ENCODE measurements at regions not wholly inside any gene's neighbourhood (a gene's known extent, or its start where the extent isn't known, plus 50 kb on each side); places are given as distances from the start of the nearest gene placed in this dataset.
"Not testable (repeated sequence)": the region's sequence is repeated elsewhere in the genome, so short reads cannot be mapped to it uniquely, and the experiment has no call there.

- no peak for DNase-seq
These were observed 296.6 kb upstream of the NDN start for GRCh38 chr15:23983500-23984259.

DNA sequence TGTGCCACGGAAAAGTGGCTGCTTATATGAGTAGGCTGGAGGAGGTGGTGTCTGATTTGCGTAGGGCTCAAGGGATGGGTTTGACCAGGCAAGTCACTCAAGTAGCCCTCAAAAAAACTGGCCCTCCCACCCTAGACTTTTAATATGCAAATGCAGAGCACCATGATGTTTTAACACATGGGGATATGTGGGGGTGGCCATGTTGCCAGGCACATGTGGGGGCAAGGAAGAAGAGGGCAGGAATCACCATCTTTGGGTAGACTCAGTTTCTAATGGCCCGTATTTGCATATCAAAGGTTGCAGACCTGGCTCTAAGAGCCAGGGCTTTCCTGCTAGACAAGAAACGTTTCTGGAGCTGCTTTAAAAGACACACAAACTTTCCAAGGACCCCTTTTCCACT is 307.2 kb upstream of the NDN start:
- no peak for DNase-seq

- no peak for DNase-seq
These were observed 311.0 kb upstream of the NDN start for GRCh38 chr15:23998056-23998455.

DNA sequence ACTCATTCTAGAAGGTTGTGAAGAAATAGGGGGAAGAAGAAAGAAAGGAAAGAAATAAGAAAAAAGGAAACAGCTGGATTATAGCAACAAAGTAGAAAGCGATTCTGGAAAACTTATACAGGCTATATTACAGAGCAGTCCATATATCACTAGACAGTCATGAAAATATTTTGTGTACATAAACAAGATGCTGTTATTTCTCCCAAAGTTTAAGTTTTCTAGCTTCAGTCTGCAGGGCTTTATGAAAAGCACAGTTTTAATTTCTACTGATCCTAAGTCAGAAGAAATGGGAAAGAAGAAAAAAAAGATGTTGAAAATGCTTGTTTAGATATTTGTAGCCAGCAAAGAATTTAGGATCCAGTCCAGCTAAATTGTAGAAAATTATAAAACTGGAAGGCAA is 321.4 kb upstream of the NDN start:
- no peak for DNase-seq

DNA sequence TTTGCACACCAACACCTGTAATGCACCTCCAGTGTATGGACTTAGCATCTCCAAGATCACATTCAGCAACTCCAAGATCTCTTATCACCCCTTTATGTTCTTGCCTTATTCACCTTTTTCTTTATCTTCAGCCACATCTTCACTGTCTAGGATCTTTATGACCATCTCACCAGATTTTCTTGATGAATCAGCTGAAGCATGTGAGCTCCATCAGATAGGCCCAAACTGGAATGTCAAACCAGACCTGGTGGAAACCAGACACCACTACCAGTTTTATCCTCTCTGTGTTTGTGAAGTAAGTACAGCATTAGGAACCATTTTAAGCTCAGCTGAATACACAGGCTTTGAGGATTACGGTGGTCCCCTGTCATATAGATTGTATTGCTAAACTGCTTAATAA is 330.4 kb upstream of the NDN start:
- no peak for DNase-seq

- no peak for DNase-seq
These were observed 352.6 kb upstream of the NDN start for GRCh38 chr15:24039683-24040082.

DNA sequence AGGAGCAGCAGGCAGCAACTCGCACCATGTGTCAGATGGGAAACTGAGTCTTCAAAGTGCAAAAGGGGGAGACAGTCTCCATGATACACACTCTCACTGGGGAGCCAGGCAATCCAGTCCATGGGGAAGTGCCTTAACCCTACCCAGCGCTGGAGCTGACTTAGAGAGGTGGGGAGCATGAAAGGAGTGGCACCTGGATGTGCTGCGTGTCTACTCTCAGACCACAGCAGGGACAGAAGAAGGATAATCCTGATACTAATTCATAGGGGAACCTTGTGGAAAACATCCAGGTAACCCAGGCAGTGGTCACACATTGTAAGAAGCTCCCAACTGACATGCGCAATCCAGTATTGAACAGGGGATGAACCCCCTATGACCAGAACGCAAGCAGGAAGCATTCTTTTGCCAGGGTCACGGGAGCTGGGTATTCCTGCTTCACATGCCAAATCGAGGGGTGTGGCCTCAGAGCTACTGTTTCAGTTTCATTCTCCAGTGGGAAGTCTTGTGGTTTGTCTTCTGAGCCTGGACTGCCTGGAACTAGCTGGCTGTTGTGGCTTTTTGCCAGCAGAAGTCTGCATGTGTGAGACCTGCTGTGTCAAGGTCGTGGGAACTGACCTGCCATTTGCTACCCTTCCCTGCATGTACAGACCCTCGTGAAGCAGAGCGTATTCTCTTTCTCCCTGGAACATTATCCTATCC is 367.6 kb upstream of the NDN start:
- no peak for DNase-seq

GRCh38 chr15:24067733-24068501 is 380.8 kb upstream of the NDN start:
- DNase-seq = no peak

DNA sequence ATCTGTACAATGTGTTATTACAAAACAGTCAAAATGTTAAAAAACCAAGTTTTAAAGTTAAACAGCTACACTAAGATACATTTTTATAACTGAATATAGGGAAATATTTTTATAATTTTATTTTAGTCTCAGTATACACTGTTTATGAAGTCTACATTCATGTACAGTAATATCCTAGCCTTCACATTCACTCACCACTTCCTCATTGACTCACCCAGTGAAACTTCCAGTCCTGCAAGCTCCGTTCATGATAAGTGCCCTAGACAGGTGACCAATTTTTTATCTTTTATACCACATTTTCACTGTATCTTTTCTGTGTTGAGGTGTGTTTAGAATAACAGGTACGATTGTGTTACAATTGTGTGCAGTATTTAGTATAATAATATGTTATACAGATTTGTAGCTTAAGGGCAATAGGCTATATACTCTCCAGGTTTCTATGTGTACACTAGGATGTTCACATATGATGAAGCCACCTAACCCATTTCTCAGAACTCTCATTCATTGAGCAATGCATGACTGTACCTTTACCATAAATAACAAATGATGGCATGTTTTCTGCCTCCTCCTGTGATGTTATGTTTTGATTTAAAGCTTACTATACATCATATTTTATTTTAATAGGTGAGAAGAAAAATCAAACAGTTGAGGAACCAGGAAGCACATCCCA is 388.4 kb upstream of the NDN start:
- no peak for DNase-seq

GRCh38 chr15:24076090-24076784 is 389.1 kb upstream of the NDN start:
- DNase-seq = no peak

DNA sequence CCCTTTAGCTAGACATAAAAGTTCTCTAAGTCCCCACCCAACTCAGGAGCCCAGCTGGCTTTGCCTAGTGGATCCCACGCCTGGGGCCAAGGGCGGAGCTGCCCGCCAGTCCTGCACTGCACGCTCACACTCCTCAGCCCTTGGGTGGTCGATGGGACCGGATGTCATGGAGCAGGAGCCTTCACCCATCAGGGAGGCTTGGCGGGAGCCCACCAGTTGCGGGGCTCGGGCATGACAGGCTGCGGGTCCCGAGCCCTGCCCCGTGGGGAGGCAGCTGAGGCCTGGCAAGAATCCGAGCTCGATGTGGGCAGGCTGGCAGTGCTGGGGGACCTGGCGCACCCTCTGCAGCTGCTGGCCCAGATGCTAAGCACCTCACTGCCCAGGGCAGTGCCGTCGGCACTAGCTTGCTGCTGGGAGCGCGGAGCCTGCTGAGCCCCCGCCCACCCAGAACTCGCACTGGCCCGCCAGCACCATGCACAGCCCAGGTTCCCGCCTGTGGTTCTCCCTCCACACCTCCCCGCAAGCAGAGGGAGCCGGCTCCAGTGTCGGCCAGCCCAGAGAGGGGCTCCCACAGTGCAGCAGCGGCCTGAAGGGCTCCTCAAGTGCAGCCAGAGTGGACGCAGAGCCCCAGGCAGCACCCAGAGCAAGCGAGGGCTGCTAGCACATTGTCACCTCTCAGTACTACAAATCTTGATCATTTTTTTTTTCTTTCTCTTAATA is 391.4 kb upstream of the NDN start:
- no peak for DNase-seq

GRCh38 chr15:24088941-24089340 is 401.8 kb upstream of the NDN start:
- not testable (repeated sequence) for DNase-seq

DNA sequence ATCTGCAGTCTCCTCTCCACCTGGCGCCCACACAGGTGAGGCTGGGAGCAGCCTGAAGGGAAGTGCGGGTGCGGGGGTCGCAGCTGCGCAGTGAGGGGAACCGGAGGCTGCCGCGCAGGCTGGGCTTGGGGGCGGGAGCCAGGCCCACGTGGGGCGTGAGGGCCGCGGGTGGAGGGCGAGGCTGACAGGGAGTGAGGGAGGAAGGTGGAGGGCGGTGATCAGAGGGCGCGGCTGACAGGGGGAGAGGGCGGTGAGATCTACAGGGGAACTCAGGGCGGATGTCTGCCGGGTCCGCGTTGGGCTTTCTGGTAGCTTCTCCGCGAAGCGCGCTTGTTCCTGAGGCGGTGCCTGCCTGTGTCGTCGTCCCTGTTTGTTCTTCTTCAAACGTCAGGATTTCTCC is 414.4 kb upstream of the NDN start:
- not testable (repeated sequence) for DNase-seq

DNA sequence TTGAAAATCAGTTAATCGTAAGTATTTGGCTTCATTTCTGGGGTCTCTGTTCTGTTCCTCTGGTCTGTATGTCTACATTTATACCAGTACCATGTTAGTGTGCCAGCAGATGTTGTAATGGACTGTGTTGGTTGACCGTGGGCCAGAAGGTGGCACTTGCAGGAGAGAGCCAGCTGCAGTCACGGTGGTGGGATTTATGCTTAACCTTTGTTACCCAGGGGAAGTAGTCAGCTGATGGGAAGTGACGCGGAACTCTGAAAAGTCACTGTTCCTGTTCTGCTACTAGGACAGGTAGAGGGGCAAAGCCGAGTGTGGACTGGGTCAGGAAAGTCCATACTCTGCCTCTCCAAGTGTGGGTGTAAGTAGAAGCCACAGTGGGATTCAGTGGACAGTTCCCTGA is 420.4 kb upstream of the NDN start:
- not testable (repeated sequence) for DNase-seq

GRCh38 chr15:24107948-24108347 is 420.8 kb upstream of the NDN start:
- not testable (repeated sequence) for DNase-seq

GRCh38 chr15:24108349-24108748 is 421.2 kb upstream of the NDN start:
- DNase-seq = not testable (repeated sequence)

DNA sequence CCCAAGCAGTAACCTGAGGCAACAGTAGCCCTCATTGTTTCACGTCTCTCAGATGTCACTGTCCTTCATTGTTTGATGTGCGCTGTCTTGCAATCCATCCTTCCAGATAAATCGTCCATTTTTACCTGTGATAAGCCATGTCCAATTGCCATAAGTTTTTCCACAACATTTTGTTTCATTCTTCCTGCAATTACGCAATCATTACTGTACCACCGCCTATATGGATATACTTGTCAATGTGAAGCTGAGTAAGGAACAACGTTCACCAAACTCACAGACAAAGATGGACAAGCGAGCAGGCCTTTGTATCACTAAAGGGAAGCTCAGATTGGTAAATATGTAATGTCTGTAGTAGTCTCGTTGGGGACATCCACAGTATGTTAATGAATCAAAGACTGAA is 452.5 kb upstream of the NDN start:
- not testable (repeated sequence) for DNase-seq

DNA sequence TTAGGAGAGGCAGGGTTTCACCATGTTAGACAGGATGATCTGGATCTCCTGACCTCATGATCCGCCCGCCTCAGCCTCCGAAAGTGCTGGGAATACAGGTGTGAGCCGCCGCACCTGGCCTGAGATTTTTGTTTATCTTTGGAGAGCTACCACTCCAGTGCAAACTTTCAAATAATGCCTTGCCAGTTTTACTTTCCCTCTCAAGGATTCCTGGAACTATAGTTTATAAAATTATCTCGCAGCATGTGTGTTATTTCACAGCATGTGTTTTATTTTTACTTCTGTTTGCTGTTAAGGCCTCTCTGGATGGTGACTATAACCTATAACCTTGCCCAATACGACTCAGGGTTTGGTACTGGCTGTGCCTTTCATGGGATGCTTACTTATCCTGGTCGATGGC is 458.0 kb upstream of the NDN start:
- DNase-seq = not testable (repeated sequence)

- DNase-seq = no peak
These were observed 459.1 kb upstream of the NDN start for GRCh38 chr15:24146251-24146650.

DNA sequence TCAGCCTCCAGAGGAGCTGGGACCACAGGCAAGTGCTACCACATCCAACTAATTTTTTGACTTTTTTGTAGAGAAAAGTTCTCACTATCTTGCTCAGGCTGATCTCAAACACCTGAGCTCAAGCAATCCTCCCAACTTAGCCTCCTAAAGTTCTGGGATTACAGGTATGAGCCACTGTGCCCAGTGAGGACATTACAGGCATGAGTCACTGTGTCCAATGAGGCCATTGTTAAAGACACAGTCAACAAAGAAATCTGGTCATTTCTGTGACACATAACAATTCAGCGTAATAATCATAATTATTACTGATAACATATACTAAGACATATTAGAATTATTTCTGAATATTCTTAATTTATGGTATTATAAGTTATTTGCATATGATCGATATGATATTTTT is 463.4 kb upstream of the NDN start:
- no peak for DNase-seq

GRCh38 chr15:24158306-24158705 is 471.2 kb upstream of the NDN start:
- DNase-seq = not testable (repeated sequence)

DNA sequence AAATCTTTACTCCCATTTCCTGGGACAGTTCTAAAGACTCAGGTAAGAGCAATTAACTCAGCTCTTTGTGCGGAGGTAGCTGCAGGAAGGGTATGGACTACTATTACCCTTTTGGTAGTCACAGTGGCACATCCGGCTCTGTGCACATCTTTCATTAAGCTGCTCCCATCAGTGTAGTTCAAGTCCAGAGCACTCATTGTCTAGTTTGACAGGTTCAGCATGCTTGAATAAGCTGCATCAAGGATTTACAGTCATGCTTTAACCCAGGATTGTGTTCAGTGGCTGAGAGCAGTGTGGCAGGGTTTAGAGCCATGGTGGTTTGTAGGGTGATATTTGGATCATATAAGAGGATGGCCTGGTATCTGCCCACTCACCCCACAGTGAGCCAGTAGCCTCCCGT is 478.4 kb upstream of the NDN start:
- not testable (repeated sequence) for DNase-seq
